Activated CD4-positive, CD25-positive, alpha-beta regulatory T cell treated with anti-CD3 and anti-CD28 coated beads, Interleukin-2, amount 50 U/mL, for 72 hours (primary cell): ENCODE measurements at regions not wholly inside any gene's neighbourhood (a gene's known extent, or its start where the extent isn't known, plus 50 kb on each side); places are given as distances from the start of the nearest gene placed in this dataset.

ENCODE experiments used
- DNase-seq: peaks from one replicate; pipeline ENCODE4 v3.0.0; 2021

DNA sequence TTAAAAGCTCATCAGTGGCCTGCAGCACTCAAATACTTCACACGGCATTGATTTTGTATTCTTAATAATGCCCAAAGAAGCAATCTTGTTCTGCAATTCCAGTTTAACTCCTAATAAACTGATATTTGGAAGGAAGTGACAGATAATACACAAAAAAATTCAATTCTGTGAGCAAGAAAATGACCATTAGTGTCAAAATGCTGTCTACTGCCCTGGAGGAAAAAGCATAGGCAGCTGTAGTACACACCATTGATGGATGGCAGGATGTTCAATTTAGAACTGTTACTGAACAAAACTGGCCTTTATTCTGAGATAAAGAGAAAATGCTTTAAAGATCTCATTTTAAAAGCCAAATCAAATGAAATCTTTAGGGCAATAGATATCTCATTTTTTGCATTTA, 251.3 kb upstream of the FMN2 start:
- no peak for DNase-seq

- DNase-seq, result no peak
Observed at GRCh38 chr1:239840790-239841189, 250.9 kb upstream of the FMN2 start.

DNA sequence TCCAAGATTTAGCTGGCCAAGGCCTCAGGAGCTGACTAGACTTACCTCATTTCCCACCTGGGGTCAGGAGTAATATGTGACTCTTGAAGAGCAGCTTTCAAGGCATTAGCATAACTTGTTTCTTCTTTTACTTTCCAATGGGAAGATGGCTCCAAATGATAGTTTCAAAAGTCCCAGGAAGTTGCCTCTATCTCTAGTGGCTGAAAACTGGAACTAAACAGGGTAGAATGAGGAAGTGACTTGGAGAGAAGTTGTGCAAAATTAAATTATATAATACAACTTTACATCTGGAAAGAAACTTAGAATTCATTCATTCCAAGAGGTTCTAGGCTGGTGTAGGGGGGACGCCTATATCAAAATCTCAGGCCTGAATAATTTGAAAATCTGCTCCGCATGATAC, 250.1 kb upstream of the FMN2 start:
- no peak for DNase-seq

DNA sequence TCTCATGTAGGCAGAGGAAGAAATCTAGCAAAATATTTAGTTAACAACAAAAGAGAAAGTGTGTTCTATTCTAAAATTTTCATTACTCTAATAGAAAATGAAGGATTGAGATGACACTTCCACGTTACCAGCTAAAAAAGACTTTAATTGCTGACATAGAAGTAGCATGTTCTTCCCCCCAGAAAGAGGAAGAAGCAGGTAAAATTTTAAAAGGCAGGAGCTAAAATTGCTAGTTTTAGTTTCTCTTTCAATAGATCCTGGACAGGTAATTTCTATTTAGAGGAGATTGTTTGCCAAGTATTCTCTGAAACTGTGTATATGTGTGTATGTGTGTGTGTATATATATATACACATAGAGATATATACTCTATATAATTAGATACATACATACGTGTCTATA, 248.1 kb upstream of the FMN2 start:
- DNase-seq, result no peak

GRCh38 chr1:239844833-239845232, 246.8 kb upstream of the FMN2 start:
- no peak for DNase-seq

- no peak for DNase-seq
Observed at GRCh38 chr1:239854922-239855321, 236.8 kb upstream of the FMN2 start.

DNA sequence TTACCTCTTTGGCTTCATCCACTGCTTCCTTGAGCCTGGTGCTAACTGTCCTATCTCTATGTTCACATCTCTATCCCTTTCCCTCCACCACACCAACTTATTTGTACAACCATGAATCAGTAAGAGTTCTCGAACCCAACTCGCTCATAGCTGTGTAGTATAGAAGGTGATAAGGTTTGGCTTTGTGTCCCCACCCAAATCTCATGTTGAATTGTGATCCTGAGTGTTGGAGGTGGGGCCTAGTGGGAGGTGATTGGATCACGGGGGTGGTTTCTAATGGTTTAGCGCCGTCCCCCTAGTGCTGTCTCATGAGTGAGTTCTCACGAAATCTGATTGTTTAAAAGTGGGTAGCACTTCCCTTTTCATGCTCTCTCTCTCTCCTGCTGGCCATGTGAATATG, 235.6 kb upstream of the FMN2 start:
- DNase-seq, result no peak

DNA sequence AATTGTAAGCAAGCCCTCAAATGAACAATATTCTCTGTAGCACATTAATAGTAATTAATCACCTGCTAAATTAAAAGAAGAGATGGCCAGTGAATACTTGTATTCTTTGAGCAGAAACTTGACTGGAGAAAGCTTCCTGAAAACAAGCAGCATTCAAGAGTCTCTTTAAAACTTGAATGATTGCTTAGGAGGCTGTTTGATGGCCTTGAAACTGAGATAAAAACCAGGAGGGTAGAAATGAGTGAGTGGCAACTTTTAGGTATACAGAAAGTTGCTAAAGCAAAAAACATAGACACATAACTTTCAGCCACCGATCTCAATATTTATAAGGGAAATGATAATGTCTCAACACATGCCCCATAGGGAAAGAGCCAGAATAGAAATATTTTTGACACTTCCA, 234.8 kb upstream of the FMN2 start:
- no peak for DNase-seq

DNA sequence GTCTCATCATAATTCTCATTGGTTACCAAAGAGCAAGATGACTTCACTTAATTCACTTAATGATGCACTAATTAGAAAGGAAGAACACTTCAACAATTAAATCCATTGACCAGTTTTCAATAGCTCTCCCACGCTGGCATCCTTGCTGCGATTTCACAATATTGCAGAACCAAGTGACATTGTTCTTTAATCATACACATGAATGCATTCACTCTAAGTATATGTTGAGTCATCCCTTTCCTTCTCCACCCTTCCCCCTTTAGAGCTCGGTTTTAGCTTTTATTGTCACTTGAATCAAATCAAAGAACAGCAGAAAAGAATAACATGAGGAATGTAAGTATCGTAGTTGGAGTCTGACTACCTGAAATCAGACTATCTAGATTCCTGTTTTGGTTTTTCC, 233.6 kb upstream of the FMN2 start:
- DNase-seq, result no peak

DNA sequence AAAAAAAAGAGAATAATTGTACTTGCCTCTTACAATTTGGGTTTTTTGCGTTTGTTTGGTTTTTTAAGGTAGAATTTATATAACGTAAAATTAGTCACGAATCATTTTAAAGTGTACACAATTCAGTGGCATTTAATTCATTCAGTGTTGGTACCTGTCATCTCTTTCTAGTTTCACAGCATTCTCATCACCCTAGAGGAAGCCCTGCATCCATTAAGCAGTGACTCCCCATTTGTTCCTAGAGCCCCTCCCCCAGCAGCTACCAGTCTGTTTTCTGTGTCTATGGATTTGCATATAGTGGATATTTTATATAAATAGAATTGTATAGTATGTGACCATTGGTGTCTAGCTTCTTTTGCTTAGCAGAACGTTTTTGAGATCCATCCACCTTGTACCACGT, 233.2 kb upstream of the FMN2 start:
- DNase-seq, result no peak

- no peak for DNase-seq
Observed at GRCh38 chr1:239861985-239862384, 229.7 kb upstream of the FMN2 start.

- no peak for DNase-seq
Observed at GRCh38 chr1:239868058-239868832, 223.4 kb upstream of the FMN2 start.

GRCh38 chr1:239870194-239870593, 221.5 kb upstream of the FMN2 start:
- DNase-seq, result no peak

- no peak for DNase-seq
Observed at GRCh38 chr1:239872626-239873025, 219.1 kb upstream of the FMN2 start.

GRCh38 chr1:239874831-239875230, 216.9 kb upstream of the FMN2 start:
- DNase-seq, result no peak

GRCh38 chr1:239879321-239880170, 212.1 kb upstream of the FMN2 start:
- DNase-seq, result no peak

- DNase-seq, result no peak
Observed at GRCh38 chr1:239882967-239883366, 208.7 kb upstream of the FMN2 start.

- no peak for DNase-seq
Observed at GRCh38 chr1:239884796-239885195, 206.9 kb upstream of the FMN2 start.

DNA sequence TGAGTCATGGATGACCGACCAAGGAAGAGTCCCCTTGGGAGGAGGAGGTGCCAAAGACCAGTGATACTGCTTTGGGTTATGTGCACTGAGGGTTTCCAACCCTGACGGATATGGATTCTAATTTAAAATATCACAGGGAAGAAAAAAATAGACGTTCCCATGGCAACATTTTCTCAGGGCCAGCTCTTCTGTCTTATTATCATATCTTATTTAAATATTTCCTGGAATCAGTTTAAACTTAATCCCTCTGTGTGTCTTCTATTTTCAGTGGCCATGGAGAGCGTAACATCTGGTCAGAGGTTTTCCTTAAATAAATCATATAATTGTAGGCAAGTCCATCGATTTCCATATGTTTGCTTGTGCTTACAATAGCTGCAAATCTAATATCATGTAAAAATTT, 205.4 kb upstream of the FMN2 start:
- no peak for DNase-seq

DNA sequence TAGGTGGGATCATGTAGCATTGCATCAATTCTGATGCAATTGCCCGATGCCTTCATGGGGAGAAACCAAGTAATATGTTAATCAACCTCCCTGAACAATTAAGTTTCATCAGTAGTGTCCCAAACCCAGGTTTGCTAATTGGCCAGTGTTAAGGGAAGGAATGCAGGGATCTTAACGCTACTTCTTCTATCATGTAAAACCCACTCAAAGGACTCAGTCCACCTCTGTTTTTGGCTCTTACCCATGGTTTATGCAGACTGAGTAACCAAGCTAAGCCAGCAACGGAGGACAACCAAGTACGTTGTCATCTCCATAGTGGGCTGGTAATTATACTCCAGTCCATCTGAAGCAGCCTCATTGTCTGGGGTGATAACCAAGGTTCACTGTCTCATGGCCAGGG, 203.0 kb upstream of the FMN2 start:
- DNase-seq, result no peak

DNA sequence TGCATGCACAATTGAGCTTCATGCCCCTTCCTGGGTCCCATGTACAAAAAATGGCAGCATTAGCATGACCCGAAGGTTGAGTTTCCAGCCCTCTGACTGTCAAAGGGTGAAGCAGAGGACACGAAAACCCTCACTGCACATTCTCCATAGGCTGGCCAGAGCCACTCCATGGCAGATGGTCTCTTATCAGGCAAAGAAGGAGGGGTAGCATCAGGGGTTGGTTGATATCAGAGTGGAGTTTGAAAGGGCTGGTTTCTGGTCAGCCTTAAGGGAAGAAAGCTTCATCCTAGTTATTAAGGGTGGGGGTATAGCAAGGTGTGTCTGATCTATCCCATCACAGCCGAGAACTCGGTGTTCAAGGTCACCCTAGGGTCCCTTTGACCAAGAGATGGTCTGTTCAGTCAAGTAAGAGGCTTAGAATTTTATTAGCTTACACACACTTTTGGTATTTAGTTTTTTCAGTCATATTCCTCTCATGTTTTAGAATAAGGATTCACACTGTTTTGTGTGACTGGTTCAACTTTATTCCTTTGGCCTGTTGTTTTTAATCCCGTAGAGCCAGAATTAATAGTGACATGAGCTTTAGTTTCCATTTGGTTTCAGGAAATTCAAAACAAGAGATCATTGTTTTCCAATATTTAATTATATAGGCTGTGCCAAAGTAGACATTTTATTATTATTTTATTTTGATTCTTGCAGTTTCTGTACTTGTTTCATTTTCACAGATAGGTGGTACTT, 199.9 kb upstream of the FMN2 start:
- no peak for DNase-seq

DNA sequence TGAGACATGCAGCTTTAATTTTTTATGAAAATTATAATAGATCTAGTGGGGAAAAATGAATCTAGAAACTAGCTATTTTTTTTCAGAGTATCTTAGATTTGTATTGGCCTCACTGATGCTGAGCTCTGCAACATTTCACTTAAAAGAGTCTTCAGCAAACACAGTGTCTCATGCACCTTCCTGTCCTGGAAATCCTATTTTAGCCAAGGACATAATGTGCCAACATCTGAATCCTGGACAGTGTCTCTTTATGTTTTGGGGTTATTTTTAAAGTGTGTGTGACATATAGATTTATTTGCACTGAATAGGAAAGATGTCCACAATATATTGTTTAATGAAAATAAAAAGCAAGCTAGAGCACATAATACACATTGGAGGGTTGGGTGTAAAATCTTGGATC, 199.1 kb upstream of the FMN2 start:
- no peak for DNase-seq

- DNase-seq, result no peak
Observed at GRCh38 chr1:239893127-239893731, 198.5 kb upstream of the FMN2 start.
